ELR (cell line): ENCODE measurements at regions not wholly inside any gene's neighbourhood (a gene's known extent, or its start where the extent isn't known, plus 50 kb on each side); places are given as distances from the start of the nearest gene placed in this dataset.

Source experiments
- DNase-seq: peaks from one replicate; pipeline ENCODE4 v3.0.0-alpha.2; 2015; ENCODE audit warnings: low read depth

GRCh38 chr4:128358231-128358912, 70.8 kb upstream of the PGRMC2 start:
- peak; percentile 83 for DNase-seq

- no peak for DNase-seq
Observed at GRCh38 chr4:128357286-128357685, 69.7 kb upstream of the PGRMC2 start.

GRCh38 chr4:128355305-128355704, 67.7 kb upstream of the PGRMC2 start:
- peak; percentile 48 for DNase-seq

- DNase-seq = peak; percentile 97
Observed at GRCh38 chr4:128354205-128354821, 66.7 kb upstream of the PGRMC2 start.

- peak; percentile 49 for DNase-seq
Observed at GRCh38 chr4:128353791-128354190, 66.2 kb upstream of the PGRMC2 start.

GRCh38 chr4:128351502-128351901, 63.9 kb upstream of the PGRMC2 start:
- no peak for DNase-seq

GRCh38 chr4:128350449-128351045, 62.9 kb upstream of the PGRMC2 start:
- no peak for DNase-seq

- DNase-seq = peak; percentile 91
Observed at GRCh38 chr4:128349921-128350320, 62.3 kb upstream of the PGRMC2 start.

- no peak for DNase-seq
Observed at GRCh38 chr4:128347930-128348660, 60.5 kb upstream of the PGRMC2 start.

GRCh38 chr4:128347175-128347868, 59.7 kb upstream of the PGRMC2 start:
- no peak for DNase-seq

- peak; percentile 43 for DNase-seq
Observed at GRCh38 chr4:128346054-128346716, 58.6 kb upstream of the PGRMC2 start.

- DNase-seq = no peak
Observed at GRCh38 chr4:128345650-128346049, 58.0 kb upstream of the PGRMC2 start.

GRCh38 chr4:128342762-128343161, 55.1 kb upstream of the PGRMC2 start:
- DNase-seq = no peak

GRCh38 chr4:128341634-128342033, 54.0 kb upstream of the PGRMC2 start:
- DNase-seq = peak; percentile 27

GRCh38 chr4:128338634-128339355, 51.2 kb upstream of the PGRMC2 start:
- DNase-seq = peak; percentile 92

- DNase-seq = no peak
Observed at GRCh38 chr4:128337863-128338262, 50.2 kb upstream of the PGRMC2 start.
